Retina (tissue), 1 donor: ENCODE measurements at regions not wholly inside any gene's neighbourhood (a gene's known extent, or its start where the extent isn't known, plus 50 kb on each side); places are given as distances from the start of the nearest gene placed in this dataset.
"Not testable (repeated sequence)": the region's sequence is repeated elsewhere in the genome, so short reads cannot be mapped to it uniquely, and the experiment has no call there.

Experiments
- DNase-seq: peaks from one replicate; pipeline ENCODE4 v3.0.0-alpha.2; 2016

- DNase-seq = no peak
These were observed 328.2 kb upstream of the MEX3C start for GRCh38 chr18:51525453-51526225.

GRCh38 chr18:51527826-51528225 lies 330.3 kb upstream of the MEX3C start:
- no peak for DNase-seq

GRCh38 chr18:51531501-51531900 lies 334.0 kb upstream of the MEX3C start:
- DNase-seq = no peak

GRCh38 chr18:51537487-51537886 lies 340.0 kb upstream of the MEX3C start:
- DNase-seq = peak; percentile 11

GRCh38 chr18:51540562-51540961 lies 343.1 kb upstream of the MEX3C start:
- no peak for DNase-seq

GRCh38 chr18:51541230-51541629 lies 343.7 kb upstream of the MEX3C start:
- no peak for DNase-seq

- DNase-seq = no peak
These were observed 346.2 kb upstream of the MEX3C start for GRCh38 chr18:51543658-51544155.

GRCh38 chr18:51545446-51545845 lies 348.0 kb upstream of the MEX3C start:
- DNase-seq = no peak

GRCh38 chr18:51559198-51559901 lies 361.9 kb upstream of the MEX3C start:
- DNase-seq = no peak

- DNase-seq = no peak
These were observed 362.4 kb upstream of the MEX3C start for GRCh38 chr18:51559902-51560287.

- no peak for DNase-seq
These were observed 364.3 kb upstream of the MEX3C start for GRCh38 chr18:51561821-51562220.

- DNase-seq = no peak
These were observed 365.4 kb upstream of the MEX3C start for GRCh38 chr18:51562866-51563265.

GRCh38 chr18:51563396-51563795 lies 365.9 kb upstream of the MEX3C start:
- DNase-seq = no peak

GRCh38 chr18:51568151-51568550 lies 370.7 kb upstream of the MEX3C start:
- no peak for DNase-seq

GRCh38 chr18:51569153-51569552 lies 371.7 kb upstream of the MEX3C start:
- DNase-seq = no peak

- no peak for DNase-seq
These were observed 372.1 kb upstream of the MEX3C start for GRCh38 chr18:51569561-51569960.

- DNase-seq = not testable (repeated sequence)
These were observed 372.6 kb upstream of the MEX3C start for GRCh38 chr18:51570071-51570470.

GRCh38 chr18:51573886-51574285 lies 376.4 kb upstream of the MEX3C start:
- DNase-seq = not testable (repeated sequence)

GRCh38 chr18:51575171-51575570 lies 377.7 kb upstream of the MEX3C start:
- DNase-seq = no peak

- DNase-seq = no peak
These were observed 381.0 kb upstream of the MEX3C start for GRCh38 chr18:51578406-51578980.

GRCh38 chr18:51580580-51580979 lies 383.1 kb upstream of the MEX3C start:
- no peak for DNase-seq

GRCh38 chr18:51582551-51582950 lies 385.1 kb upstream of the MEX3C start:
- no peak for DNase-seq

- no peak for DNase-seq
These were observed 391.1 kb upstream of the MEX3C start for GRCh38 chr18:51588616-51589015.

- DNase-seq = no peak
These were observed 396.4 kb upstream of the MEX3C start for GRCh38 chr18:51593931-51594330.
